ENCODE measurements at regions not wholly inside any gene's neighbourhood (a gene's known extent, or its start where the extent isn't known, plus 50 kb on each side); places are given as distances from the start of the nearest gene placed in this dataset.

- H3K36me3 ChIP-seq, result no peaks in the 10 kb centered on the region
- no peak for ATAC-seq (ENCODE audit: low FRiP score in 2 of 2)
- no peak for DNase-seq
- no peak for TF ChIP-seq POLR2A (IDR thresholded peaks at IDR 0.05)
- no peak for TF ChIP-seq CTCF (IDR thresholded peaks at IDR 0.05)
- TF ChIP-seq EP300 (IDR thresholded peaks at IDR 0.05), result no peak
- no peak for TF ChIP-seq POLR2AphosphoS5 (IDR thresholded peaks at IDR 0.05)
- WGBS, 2 donors, result 84 to 85% methylated on average over 3 of the region's 3 CpGs
- H3K4me1 ChIP-seq, result no peaks in the 10 kb centered on the region
- H3K9me3 ChIP-seq, result no peaks in the 10 kb centered on the region
- no peak overlapping the region for H3K27ac ChIP-seq
- H3K27me3 ChIP-seq, result no peaks in the 10 kb centered on the region
- H3K4me3 ChIP-seq, result no peak overlapping the region
Observed at GRCh38 chr1:239802275-239802674, 289.4 kb upstream of the FMN2 start.

- no peaks in the 10 kb centered on the region for H3K9me3 ChIP-seq
- 71 to 90% methylated on average over 5 to 6 of the region's 6 CpGs for WGBS, 2 donors
Observed at GRCh38 chr1:239803781-239804180, 287.9 kb upstream of the FMN2 start.

GRCh38 chr1:239804266-239804665, 287.4 kb upstream of the FMN2 start:
- H3K27ac ChIP-seq, result no peak overlapping the region
- DNase-seq (no peak), ATAC-seq (ENCODE audit: low FRiP score in 2 of 2) (no peak)
- H3K4me3 ChIP-seq, result no peak overlapping the region
- 91 to 97% methylated on average over 4 of the region's 4 CpGs for WGBS, 2 donors
- TF ChIP-seq POLR2A (IDR thresholded peaks at IDR 0.05) (no peak), CTCF (IDR thresholded peaks at IDR 0.05) (no peak), POLR2AphosphoS5 (IDR thresholded peaks at IDR 0.05) (no peak), EP300 (IDR thresholded peaks at IDR 0.05) (no peak)
- no peaks in the 10 kb centered on the region for H3K9me3 ChIP-seq
- H3K4me1 ChIP-seq, result no peaks in the 10 kb centered on the region
- no peaks in the 10 kb centered on the region for H3K36me3 ChIP-seq
- H3K27me3 ChIP-seq, result no peaks in the 10 kb centered on the region

More at GRCh38 chr1:239803781-239804180, 287.9 kb upstream of the FMN2 start:
- H3K36me3 ChIP-seq, result no peaks in the 10 kb centered on the region
- H3K4me1 ChIP-seq, result no peaks in the 10 kb centered on the region
- H3K27me3 ChIP-seq, result no peaks in the 10 kb centered on the region
- no peak for ATAC-seq (ENCODE audit: low FRiP score in 2 of 2)
- TF ChIP-seq EP300 (IDR thresholded peaks at IDR 0.05), result no peak
- no peak for TF ChIP-seq POLR2A (IDR thresholded peaks at IDR 0.05)
- no peak for TF ChIP-seq POLR2AphosphoS5 (IDR thresholded peaks at IDR 0.05)
- TF ChIP-seq CTCF (IDR thresholded peaks at IDR 0.05), result no peak
- H3K27ac ChIP-seq, result no peak overlapping the region
- no peak for DNase-seq
- H3K4me3 ChIP-seq, result no peak overlapping the region

GRCh38 chr1:239805042-239805441, 286.6 kb upstream of the FMN2 start:
- WGBS, 2 donors, result 84 to 85% methylated on average over 4 of the region's 4 CpGs
- TF ChIP-seq CTCF (IDR thresholded peaks at IDR 0.05), result no peak
- TF ChIP-seq EP300 (IDR thresholded peaks at IDR 0.05), result no peak
- no peak for TF ChIP-seq POLR2A (IDR thresholded peaks at IDR 0.05)
- no peak for TF ChIP-seq POLR2AphosphoS5 (IDR thresholded peaks at IDR 0.05)

More at GRCh38 chr1:239805042-239805441, 286.6 kb upstream of the FMN2 start:
- DNase-seq (no peak), ATAC-seq (ENCODE audit: low FRiP score in 2 of 2) (no peak)
- no peak overlapping the region for H3K27ac ChIP-seq
- no peaks in the 10 kb centered on the region for H3K27me3 ChIP-seq
- no peak overlapping the region for H3K4me3 ChIP-seq
- no peaks in the 10 kb centered on the region for H3K9me3 ChIP-seq
- H3K36me3 ChIP-seq, result no peaks in the 10 kb centered on the region
- H3K4me1 ChIP-seq, result no peaks in the 10 kb centered on the region
